Inferior parietal cortex (tissue), 1 donor: ENCODE measurements at regions not wholly inside any gene's neighbourhood (a gene's known extent, or its start where the extent isn't known, plus 50 kb on each side); places are given as distances from the start of the nearest gene placed in this dataset.

ENCODE experiments used
- DNase-seq: peaks from one replicate; pipeline ENCODE4 v3.0.0-alpha.2; 2016; ENCODE audit errors: extremely low spot score

DNA sequence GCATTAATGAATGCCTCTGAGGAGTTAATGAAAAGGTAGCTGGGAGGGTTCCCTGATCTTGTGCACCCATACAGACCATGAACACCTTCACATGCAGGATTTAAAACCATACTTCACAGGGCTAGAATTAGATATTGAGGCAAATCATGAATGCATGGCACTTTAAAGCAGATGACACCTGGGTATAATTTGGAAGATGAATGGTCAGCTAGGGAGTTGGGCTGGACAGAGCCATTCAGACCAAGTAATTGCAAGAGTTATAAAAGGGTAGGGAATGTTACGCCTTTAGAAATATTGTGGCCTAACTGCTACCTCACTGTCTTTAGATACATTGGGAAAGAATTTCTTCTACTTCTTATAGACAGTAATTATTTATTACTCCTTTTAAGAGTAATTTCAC, 89.1 kb upstream of the ZNF827 start:
- no peak for DNase-seq

DNA sequence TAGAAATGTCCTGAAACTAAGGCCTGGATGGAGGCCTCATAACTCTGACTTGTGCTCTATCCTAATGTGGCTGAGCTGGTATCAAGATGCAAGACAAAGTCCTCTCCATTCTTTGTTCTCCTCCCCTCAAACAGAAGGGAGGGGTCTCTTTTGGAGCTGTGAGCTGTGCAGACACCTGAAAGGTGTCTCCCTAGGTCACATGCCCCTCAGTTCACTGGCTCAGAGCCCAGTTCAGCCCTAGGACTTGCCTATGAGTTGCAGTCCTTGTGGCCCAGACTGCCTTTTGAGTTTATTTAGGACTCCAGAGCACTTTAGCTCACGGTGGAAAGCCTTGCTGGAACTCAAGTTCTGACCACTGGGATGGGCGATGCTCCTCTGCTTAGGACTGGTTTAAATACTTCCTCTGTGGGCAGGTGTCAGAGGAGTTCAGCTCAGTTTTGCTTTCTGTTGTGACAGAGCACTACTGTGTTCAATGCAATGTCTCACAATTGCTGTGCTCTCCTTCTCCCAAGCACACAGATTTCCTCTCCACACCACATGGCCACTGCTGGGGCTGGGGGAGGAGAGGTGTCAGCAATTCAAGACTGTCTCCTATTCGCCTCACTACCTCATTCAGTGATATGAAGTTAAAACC, 84.8 kb upstream of the ZNF827 start:
- no peak for DNase-seq

DNA sequence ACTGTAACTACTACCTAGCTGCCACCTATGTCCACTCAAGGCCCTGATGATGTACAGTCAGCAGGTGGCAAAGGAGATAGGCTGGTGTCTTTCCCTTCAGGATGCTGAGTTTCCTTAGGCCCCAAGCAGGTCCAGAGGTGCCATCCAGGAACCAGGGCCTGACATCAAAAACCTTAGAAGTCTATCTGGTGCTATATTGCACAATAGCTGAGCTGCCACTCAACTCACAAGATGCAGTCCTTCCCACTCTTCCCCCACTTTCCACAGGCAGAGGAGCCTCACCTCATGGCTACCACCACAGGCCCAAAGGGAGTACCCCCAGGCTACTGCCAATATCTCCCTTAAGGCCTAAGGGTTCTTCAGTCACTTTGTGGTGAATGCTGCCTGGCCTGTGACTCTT, 83.9 kb upstream of the ZNF827 start:
- DNase-seq: no peak

DNA sequence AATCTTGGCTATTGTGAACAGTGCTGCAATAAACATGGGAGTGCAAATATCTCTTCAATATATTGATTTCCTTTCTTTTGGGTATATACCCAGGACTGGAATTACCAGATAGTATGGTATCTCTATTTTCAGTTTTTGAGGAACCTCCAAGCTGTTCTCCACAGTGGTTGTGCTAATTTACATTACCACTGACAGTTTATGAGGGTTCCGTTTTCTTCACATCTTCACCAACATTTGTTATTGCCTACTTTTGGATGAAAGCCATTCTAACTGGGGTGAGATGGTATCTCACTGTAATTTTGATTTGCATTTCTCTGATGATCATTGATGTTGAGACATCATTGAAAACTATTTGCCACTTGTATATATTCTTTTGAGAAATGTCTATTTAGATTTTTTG, 79.6 kb upstream of the ZNF827 start:
- no peak for DNase-seq

DNA sequence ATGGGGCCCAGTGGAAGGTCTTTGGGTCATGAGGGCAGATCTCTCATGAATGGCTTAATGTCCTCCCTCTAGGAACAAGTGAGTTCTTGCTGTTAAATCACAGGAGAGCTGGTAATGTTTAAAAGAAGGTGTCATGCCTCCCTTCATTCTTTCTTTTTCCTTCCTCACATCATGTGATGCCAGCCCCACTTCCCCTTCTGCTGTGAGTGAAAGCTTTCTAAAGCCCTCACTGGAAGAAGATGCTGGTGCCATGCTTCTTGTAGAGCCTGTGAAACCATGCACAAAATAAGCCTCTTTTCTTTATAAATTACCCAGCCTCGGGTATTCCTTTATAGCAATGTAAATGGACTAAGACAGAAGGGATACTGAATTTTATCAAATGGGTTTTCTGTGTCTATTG, 66.1 kb upstream of the ZNF827 start:
- no peak for DNase-seq

DNA sequence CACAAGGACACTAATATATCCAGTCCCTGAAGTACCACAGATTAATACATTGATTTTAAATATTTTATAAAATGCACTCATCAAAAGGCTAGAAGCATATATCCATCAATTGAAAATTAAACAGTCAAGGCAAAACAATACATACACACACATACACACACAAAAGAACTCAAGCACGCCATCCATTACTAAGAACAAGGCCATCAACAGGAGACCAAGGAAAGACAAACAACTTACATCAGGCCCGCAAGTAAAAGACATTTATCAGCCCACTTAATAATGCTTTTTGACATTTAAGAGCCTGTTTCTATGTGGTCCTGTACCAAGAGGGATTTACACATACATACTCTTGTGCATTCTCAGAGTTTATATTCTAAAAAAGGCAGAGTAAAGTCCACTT, 50.0 kb upstream of the ZNF827 start:
- no peak for DNase-seq
